GM19324 (cell line): ENCODE measurements at regions not wholly inside any gene's neighbourhood (a gene's known extent, or its start where the extent isn't known, plus 50 kb on each side); places are given as distances from the start of the nearest gene placed in this dataset.

Experiments
- ATAC-seq: cut with Tn5 transposase; IDR thresholded peaks from one replicate; pipeline ENCODE4 v1.9.1; 2021; ENCODE audit warnings: mild to moderate bottlenecking, moderate library complexity; ENCODE audit not compliant: unreplicated experiment, low FRiP score

GRCh38 chr9:113808391-113809358 lies 67.4 kb upstream of the ZNF618 start:
- no peak for ATAC-seq

- no peak for ATAC-seq
Observed at GRCh38 chr9:113817171-113817570, 58.9 kb upstream of the ZNF618 start.

GRCh38 chr9:113818391-113818790 lies 57.7 kb upstream of the ZNF618 start:
- no peak for ATAC-seq

GRCh38 chr9:113822315-113822714 lies 53.8 kb upstream of the ZNF618 start:
- no peak for ATAC-seq

GRCh38 chr9:113823421-113823820 lies 52.7 kb upstream of the ZNF618 start:
- ATAC-seq: no peak
